Cerebellar cortex (tissue), 1 donor: ENCODE measurements at regions not wholly inside any gene's neighbourhood (a gene's known extent, or its start where the extent isn't known, plus 50 kb on each side); places are given as distances from the start of the nearest gene placed in this dataset.

Experiments used
- DNase-seq: peaks from one replicate; pipeline ENCODE4 v3.0.0-alpha.2; 2015; ENCODE audit warnings: low spot score

- DNase-seq = no peak
Observed at GRCh38 chr1:5713101-5714010, 278.9 kb downstream of the NPHP4 start.

- DNase-seq = no peak
Observed at GRCh38 chr1:5711956-5712645, 280.1 kb downstream of the NPHP4 start.

GRCh38 chr1:5711079-5711478, 281.1 kb downstream of the NPHP4 start:
- no peak for DNase-seq

- DNase-seq = no peak
Observed at GRCh38 chr1:5709976-5710375, 282.2 kb downstream of the NPHP4 start.

- no peak for DNase-seq
Observed at GRCh38 chr1:5709461-5709975, 282.7 kb downstream of the NPHP4 start.

GRCh38 chr1:5708346-5709245, 283.6 kb downstream of the NPHP4 start:
- DNase-seq = no peak

- DNase-seq = no peak
Observed at GRCh38 chr1:5707566-5708345, 284.5 kb downstream of the NPHP4 start.

- DNase-seq = no peak
Observed at GRCh38 chr1:5706239-5706638, 286.0 kb downstream of the NPHP4 start.

- DNase-seq = no peak
Observed at GRCh38 chr1:5705751-5706150, 286.5 kb downstream of the NPHP4 start.

- no peak for DNase-seq
Observed at GRCh38 chr1:5704561-5705514, 287.4 kb downstream of the NPHP4 start.

- DNase-seq = no peak
Observed at GRCh38 chr1:5701642-5702041, 290.6 kb downstream of the NPHP4 start.

- DNase-seq = no peak
Observed at GRCh38 chr1:5693568-5693967, 298.7 kb downstream of the NPHP4 start.

GRCh38 chr1:5692664-5693063, 299.6 kb downstream of the NPHP4 start:
- DNase-seq = no peak

- DNase-seq = no peak
Observed at GRCh38 chr1:5691795-5692509, 300.3 kb downstream of the NPHP4 start.

- DNase-seq = no peak
Observed at GRCh38 chr1:5690898-5691297, 301.3 kb downstream of the NPHP4 start.

- DNase-seq = no peak
Observed at GRCh38 chr1:5690291-5690690, 301.9 kb downstream of the NPHP4 start.

- no peak for DNase-seq
Observed at GRCh38 chr1:5688081-5689077, 303.8 kb downstream of the NPHP4 start.
